Neural crest cell (in vitro differentiated cells): ENCODE measurements at regions not wholly inside any gene's neighbourhood (a gene's known extent, or its start where the extent isn't known, plus 50 kb on each side); places are given as distances from the start of the nearest gene placed in this dataset.
"Not testable (repeated sequence)": the region's sequence is repeated elsewhere in the genome, so short reads cannot be mapped to it uniquely, and the experiment has no call there.

Experiments
- DNase-seq: peaks from one replicate; pipeline ENCODE4 v3.0.0; 2021; ENCODE audit warnings: low read depth, mixed read lengths, low spot score
- H3K27ac Mint-ChIP-seq: one replicate; pipeline ENCODE4 v1.8.0; 2021; ENCODE audit warnings: mild to moderate bottlenecking, mixed read lengths; ENCODE audit not compliant: unreplicated experiment
- H3K27me3 Mint-ChIP-seq: 2 replicates; pipeline ENCODE4 v1.8.0; 2021; ENCODE audit warnings: low read depth, mild to moderate bottlenecking, mixed read lengths
- H3K36me3 Mint-ChIP-seq: 2 replicates; pipeline ENCODE4 v1.8.0; 2021; ENCODE audit warnings: low read depth, mild to moderate bottlenecking, mixed read lengths
- H3K4me1 Mint-ChIP-seq: 2 replicates; pipeline ENCODE4 v1.8.0; 2021; ENCODE audit warnings: mixed read lengths
- H3K4me3 Mint-ChIP-seq: one replicate; pipeline ENCODE4 v1.8.0; 2021; ENCODE audit warnings: mild to moderate bottlenecking, mixed read lengths
- H3K9me3 Mint-ChIP-seq: 2 replicates; pipeline ENCODE4 v1.8.0; 2021; ENCODE audit warnings: mixed read lengths
- TF ChIP-seq, protein P1 (sequence below): fragments of 200-600 bp; sonication (generic); conservative IDR thresholded peaks from 2 replicates; pipeline ENCODE4 v1.5.0; 2021; ENCODE audit warnings: antibody characterized with exemption, mild to moderate bottlenecking

DNA sequence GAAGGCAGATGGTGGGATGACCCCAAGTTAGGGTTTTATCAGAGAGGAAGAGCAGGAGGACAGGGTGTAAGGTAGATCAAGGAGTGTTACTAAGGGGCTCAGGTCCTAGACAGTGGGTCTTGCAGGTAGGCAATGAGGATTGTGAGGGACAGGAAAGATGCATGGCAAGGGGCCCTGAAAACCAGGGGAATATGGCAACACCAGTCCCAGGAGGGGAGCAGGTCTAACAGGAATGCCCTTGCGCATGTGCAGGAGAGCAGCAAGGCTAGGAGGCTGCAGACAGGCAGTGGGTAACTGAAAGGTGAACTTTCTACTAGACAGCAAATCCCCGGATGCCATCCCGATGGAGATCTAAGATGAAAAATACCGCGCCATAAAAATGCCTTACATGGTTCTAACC is 211.3 kb downstream of the ALG10 start:
- Mint-ChIP-seq H3K9me3 (peaks cover 17% of the 10 kb centered on the region), H3K27ac (no peak overlapping the region), H3K36me3 (peaks cover 8% of the 10 kb centered on the region), H3K4me3 (no peak overlapping the region), H3K27me3 (no peaks in the 10 kb centered on the region), H3K4me1 (no peaks in the 10 kb centered on the region)
- TF ChIP-seq, protein P1, sequence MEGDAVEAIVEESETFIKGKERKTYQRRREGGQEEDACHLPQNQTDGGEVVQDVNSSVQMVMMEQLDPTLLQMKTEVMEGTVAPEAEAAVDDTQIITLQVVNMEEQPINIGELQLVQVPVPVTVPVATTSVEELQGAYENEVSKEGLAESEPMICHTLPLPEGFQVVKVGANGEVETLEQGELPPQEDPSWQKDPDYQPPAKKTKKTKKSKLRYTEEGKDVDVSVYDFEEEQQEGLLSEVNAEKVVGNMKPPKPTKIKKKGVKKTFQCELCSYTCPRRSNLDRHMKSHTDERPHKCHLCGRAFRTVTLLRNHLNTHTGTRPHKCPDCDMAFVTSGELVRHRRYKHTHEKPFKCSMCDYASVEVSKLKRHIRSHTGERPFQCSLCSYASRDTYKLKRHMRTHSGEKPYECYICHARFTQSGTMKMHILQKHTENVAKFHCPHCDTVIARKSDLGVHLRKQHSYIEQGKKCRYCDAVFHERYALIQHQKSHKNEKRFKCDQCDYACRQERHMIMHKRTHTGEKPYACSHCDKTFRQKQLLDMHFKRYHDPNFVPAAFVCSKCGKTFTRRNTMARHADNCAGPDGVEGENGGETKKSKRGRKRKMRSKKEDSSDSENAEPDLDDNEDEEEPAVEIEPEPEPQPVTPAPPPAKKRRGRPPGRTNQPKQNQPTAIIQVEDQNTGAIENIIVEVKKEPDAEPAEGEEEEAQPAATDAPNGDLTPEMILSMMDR: no peak
- DNase-seq: no peak

DNA sequence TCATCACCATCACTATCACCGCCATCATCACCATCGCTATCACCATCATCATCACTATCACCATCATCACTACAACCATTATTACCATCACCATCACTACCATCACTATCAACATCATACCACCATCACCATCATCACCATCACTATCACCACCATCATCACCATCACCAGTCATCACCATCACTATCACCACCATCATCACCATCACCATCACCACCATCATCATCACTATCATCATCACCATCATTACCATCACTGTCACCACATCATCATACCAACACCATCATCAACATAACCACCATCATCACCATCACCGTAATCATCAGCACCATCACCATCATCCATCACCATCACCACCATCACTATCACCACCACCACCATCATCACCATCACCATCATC is 213.8 kb downstream of the ALG10 start:
- Mint-ChIP-seq H3K4me1 (no peaks in the 10 kb centered on the region), H3K9me3 (peaks cover 13% of the 10 kb centered on the region), H3K27me3 (no peaks in the 10 kb centered on the region), H3K4me3 (no peak overlapping the region), H3K27ac (no peak overlapping the region), H3K36me3 (peaks cover 2% of the 10 kb centered on the region)
- TF ChIP-seq, protein P1: no peak
- DNase-seq: no peak

DNA sequence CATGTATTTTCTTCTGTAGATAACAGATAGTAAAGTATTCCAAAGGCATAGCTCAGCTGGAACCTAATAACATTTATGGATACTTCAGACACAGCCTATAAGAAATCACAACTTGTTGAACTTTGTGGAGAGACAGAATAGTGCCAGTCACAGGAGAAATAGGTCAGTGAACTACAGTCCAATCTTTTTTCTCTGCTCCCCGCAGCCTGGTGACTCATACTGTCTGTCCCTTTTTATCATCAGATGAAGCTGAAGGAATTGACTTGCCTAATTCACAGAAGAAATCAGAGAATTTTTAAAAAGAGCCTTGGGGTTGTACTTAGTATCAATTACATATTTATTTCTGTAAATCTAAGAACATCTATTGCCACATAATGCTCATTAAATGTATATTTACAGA is 222.3 kb downstream of the ALG10 start:
- DNase-seq: no peak
- TF ChIP-seq, protein P1: no peak
- no peak overlapping the region for H3K27ac Mint-ChIP-seq
- H3K27me3 Mint-ChIP-seq: no peaks in the 10 kb centered on the region
- peaks cover 6% of the 10 kb centered on the region for H3K36me3 Mint-ChIP-seq
- no peak overlapping the region for H3K4me3 Mint-ChIP-seq
- H3K4me1 Mint-ChIP-seq: no peaks in the 10 kb centered on the region
- peaks cover 15% of the 10 kb centered on the region for H3K9me3 Mint-ChIP-seq

DNA sequence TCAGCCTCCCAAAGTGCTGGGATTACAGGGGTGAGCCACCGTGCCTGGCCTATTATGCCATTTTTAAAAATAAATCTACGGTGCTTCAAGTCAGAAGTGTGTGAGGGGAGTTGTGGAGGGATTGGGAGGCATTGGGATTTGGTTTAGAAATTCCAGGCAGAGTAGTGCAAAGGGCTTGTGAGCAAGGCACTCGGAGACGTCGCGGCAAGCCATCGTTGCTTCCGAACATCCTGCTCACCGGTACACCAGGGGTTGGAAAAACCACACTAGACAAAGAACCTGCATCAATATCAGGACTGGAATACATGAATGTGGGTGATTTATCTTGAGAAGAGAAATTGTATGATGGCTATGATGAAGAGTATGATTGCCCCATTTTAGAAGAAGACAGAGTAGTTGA is 227.0 kb downstream of the ALG10 start:
- Mint-ChIP-seq H3K4me3 (no peak overlapping the region), H3K9me3 (peaks cover 8% of the 10 kb centered on the region), H3K36me3 (peaks cover 3% of the 10 kb centered on the region)

DNA sequence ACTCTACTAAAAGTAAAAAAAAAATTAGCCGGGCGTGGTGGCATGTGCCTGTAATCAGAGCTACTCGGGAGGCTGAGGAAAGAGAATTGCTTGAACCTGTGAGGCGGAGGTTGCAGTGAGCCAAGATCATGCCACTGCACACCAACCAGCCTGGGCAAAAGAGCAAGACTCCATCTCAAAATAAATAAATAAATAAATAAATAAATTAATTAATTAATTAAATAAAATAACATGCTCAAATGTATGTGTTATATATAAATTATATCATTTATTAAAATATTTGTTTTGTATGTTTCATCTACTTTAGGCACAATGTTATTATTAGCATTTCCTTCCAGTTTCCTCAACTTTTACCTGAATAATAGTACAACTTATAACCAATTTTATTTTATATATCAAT is 229.6 kb downstream of the ALG10 start:
- not testable (repeated sequence) for H3K27ac Mint-ChIP-seq, H3K36me3 Mint-ChIP-seq, H3K27me3 Mint-ChIP-seq, H3K9me3 Mint-ChIP-seq, H3K4me3 Mint-ChIP-seq, H3K4me1 Mint-ChIP-seq, DNase-seq

More for the DNA sequence above, 227.0 kb downstream of the ALG10 start:
- TF ChIP-seq, protein P1: no peak
- Mint-ChIP-seq H3K4me1 (no peaks in the 10 kb centered on the region), H3K27ac (no peak overlapping the region), H3K27me3 (no peaks in the 10 kb centered on the region)
- DNase-seq: no peak

DNA sequence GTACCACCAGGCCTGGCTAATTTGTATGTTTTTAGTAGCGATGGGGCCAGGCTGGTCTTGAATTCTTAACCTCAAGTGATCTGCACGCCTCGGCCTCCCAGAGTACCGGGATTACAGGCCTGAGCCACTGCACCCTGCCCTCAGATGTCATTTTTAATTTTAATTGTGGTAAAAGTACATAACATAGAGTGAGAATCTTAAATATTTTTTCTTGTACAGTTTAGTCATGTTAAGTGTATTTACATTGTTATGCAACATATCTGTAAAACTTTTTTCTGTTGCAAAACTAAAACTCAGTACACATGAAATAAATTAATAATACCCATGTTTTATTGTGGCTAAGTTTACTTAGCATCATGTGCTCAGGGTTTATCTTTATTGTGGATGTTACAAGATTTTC is 231.4 kb downstream of the ALG10 start:
- H3K4me1 Mint-ChIP-seq: no peaks in the 10 kb centered on the region
- no peaks in the 10 kb centered on the region for H3K27me3 Mint-ChIP-seq

More for the DNA sequence above, 231.4 kb downstream of the ALG10 start:
- Mint-ChIP-seq H3K27ac (no peak overlapping the region), H3K9me3 (peaks cover 8% of the 10 kb centered on the region), H3K4me3 (no peak overlapping the region), H3K36me3 (peaks cover 3% of the 10 kb centered on the region)
- no peak for DNase-seq
- TF ChIP-seq, protein P1: no peak
